ENCODE measurements at regions not wholly inside any gene's neighbourhood (a gene's known extent, or its start where the extent isn't known, plus 50 kb on each side); places are given as distances from the start of the nearest gene placed in this dataset.

GRCh38 chr7:25979605-25980004, 172.4 kb upstream of the NFE2L3 start:
- POLR2A ChIA-PET: no interaction called here
- peaks cover 2% of the 10 kb centered on the region for H3K9me3 Mint-ChIP-seq
- H3K27me3 Mint-ChIP-seq: peaks cover 9% of the 10 kb centered on the region
- DNase-seq (no peak), ATAC-seq (ENCODE audit: poor library complexity) (no peak)
- Histone ChIP-seq H3K4me3 (ENCODE audit: low read length) (no peak overlapping the region), H3K9me3 (ENCODE audit: control insufficient read depth in 1 of 2, insufficient read depth in 1 of 2, low read length in 2 of 2) (peaks cover 5 to 8% of the 10 kb centered on the region in 2 experiments), H3K27ac (ENCODE audit: low read depth in 1 of 2, low read length in 2 of 2) (no peak overlapping the region), H3K36me3 (ENCODE audit: insufficient read depth, low read length) (no peaks in the 10 kb centered on the region), H3K27me3 (ENCODE audit: control insufficient read depth in 1 of 2, insufficient read depth in 2 of 2, low read length in 2 of 2) (peaks cover 0 to 5% of the 10 kb centered on the region in 2 experiments), H3K4me1 (ENCODE audit: insufficient read depth, low read length) (no peaks in the 10 kb centered on the region)
- H3K4me3 Mint-ChIP-seq: no peak overlapping the region
- no peak for TF ChIP-seq CTCF (IDR thresholded peaks at IDR 0.05)
- H3K4me1 Mint-ChIP-seq (ENCODE audit: low read depth): no peaks in the 10 kb centered on the region
- CTCF ChIA-PET: no interaction called here
- intact Hi-C loops (cut with DNase I, micrococcal nuclease): no loop called here
- H3K36me3 Mint-ChIP-seq (ENCODE audit: low read depth): no peaks in the 10 kb centered on the region
- H3K27ac Mint-ChIP-seq: no peak overlapping the region

GRCh38 chr7:25982684-25983083, 169.3 kb upstream of the NFE2L3 start:
- no peak for ATAC-seq (ENCODE audit: poor library complexity)
- intact Hi-C loops (cut with DNase I, micrococcal nuclease): no loop called here
- Histone ChIP-seq H3K27ac (ENCODE audit: low read depth in 1 of 2, low read length in 2 of 2) (no peak overlapping the region), H3K27me3 (ENCODE audit: control insufficient read depth in 1 of 2, insufficient read depth in 2 of 2, low read length in 2 of 2) (peaks cover 3 to 5% of the 10 kb centered on the region in 2 experiments), H3K4me3 (ENCODE audit: low read length) (no peak overlapping the region), H3K4me1 (ENCODE audit: insufficient read depth, low read length) (no peaks in the 10 kb centered on the region), H3K9me3 (ENCODE audit: control insufficient read depth in 1 of 2, insufficient read depth in 1 of 2, low read length in 2 of 2) (peaks cover 0 to under 1% of the 10 kb centered on the region in 2 experiments), H3K36me3 (ENCODE audit: insufficient read depth, low read length) (no peaks in the 10 kb centered on the region)
- Mint-ChIP-seq H3K27ac (no peak overlapping the region), H3K27me3 (peaks cover 23% of the 10 kb centered on the region), H3K36me3 (ENCODE audit: low read depth) (no peaks in the 10 kb centered on the region), H3K4me3 (no peak overlapping the region), H3K9me3 (no peaks in the 10 kb centered on the region), H3K4me1 (ENCODE audit: low read depth) (no peaks in the 10 kb centered on the region)
- CTCF ChIA-PET: no interaction called here
- no peak for TF ChIP-seq CTCF (IDR thresholded peaks at IDR 0.05)
- DNase-seq: no peak
- POLR2A ChIA-PET: no interaction called here

GRCh38 chr7:25985196-25985595, 166.8 kb upstream of the NFE2L3 start:
- CTCF ChIA-PET: interaction anchor here (0.6 kb wide), 1 partner anchor 15 kb away, joined by 3 read pairs; no protein-coding TSS in a partner anchor
- H3K9me3 Mint-ChIP-seq: no peaks in the 10 kb centered on the region
- no peak for ATAC-seq (ENCODE audit: poor library complexity)
- H3K9me3 ChIP-seq (ENCODE audit: control insufficient read depth in 1 of 2, insufficient read depth in 1 of 2, low read length in 2 of 2): no peaks in the 10 kb centered on the region
- H3K4me1 ChIP-seq (ENCODE audit: insufficient read depth, low read length): no peaks in the 10 kb centered on the region
- H3K4me3 Mint-ChIP-seq: no peak overlapping the region
- intact Hi-C loops (cut with DNase I, micrococcal nuclease): no loop called here
- no peak for TF ChIP-seq CTCF (IDR thresholded peaks at IDR 0.05)
- no peaks in the 10 kb centered on the region for H3K36me3 Mint-ChIP-seq (ENCODE audit: low read depth)
- POLR2A ChIA-PET: no interaction called here
- no peak overlapping the region for H3K27ac Mint-ChIP-seq
- H3K4me1 Mint-ChIP-seq (ENCODE audit: low read depth): no peaks in the 10 kb centered on the region
- no peak for DNase-seq
- H3K27me3 ChIP-seq (ENCODE audit: control insufficient read depth in 1 of 2, insufficient read depth in 2 of 2, low read length in 2 of 2): peaks cover 4 to 5% of the 10 kb centered on the region in 2 experiments
- H3K27me3 Mint-ChIP-seq: peaks cover 19% of the 10 kb centered on the region
- no peak overlapping the region for H3K4me3 ChIP-seq (ENCODE audit: low read length)
- H3K36me3 ChIP-seq (ENCODE audit: insufficient read depth, low read length): no peaks in the 10 kb centered on the region
- no peak overlapping the region for H3K27ac ChIP-seq (ENCODE audit: low read depth in 1 of 2, low read length in 2 of 2)
